Ascending aorta (tissue), 2 donors: ENCODE measurements at regions not wholly inside any gene's neighbourhood (a gene's known extent, or its start where the extent isn't known, plus 50 kb on each side); places are given as distances from the start of the nearest gene placed in this dataset.

ENCODE experiments used
- DNase-seq, 2 donors: peaks; one replicate each; pipeline ENCODE4 v3.0.0-alpha.2; 2019; ENCODE audit warnings: low spot score in 2 of 2
- H3K27ac ChIP-seq, 2 donors: fragments of 200-600 bp; sonication (generic); one replicate each; pipeline ENCODE4 v1.5.1; 2016 to 2017; ENCODE audit warnings: mild to moderate bottlenecking in 1 of 2
- H3K27me3 ChIP-seq: fragments of 200-600 bp; sonication (generic); one replicate; pipeline ENCODE4 v1.5.1; 2017
- H3K36me3 ChIP-seq, 2 donors: fragments of 200-600 bp; sonication (generic); one replicate each; pipeline ENCODE4 v1.5.1; 2016
- H3K4me1 ChIP-seq, 2 donors: fragments of 200-600 bp; sonication (generic); one replicate each; pipeline ENCODE4 v1.5.1; 2016 to 2017; ENCODE audit warnings: mild to moderate bottlenecking in 1 of 2
- H3K4me3 ChIP-seq, 2 donors: fragments of 200-600 bp; sonication (generic); one replicate each; pipeline ENCODE4 v1.5.1; 2016 to 2017; ENCODE audit warnings: mild to moderate bottlenecking in 1 of 2
- H3K9me3 ChIP-seq, 2 donors: fragments of 200-600 bp; sonication (generic); one replicate each; pipeline ENCODE4 v1.5.1; 2016
- CTCF ChIP-seq, 3 experiments: fragments of 200-600 bp in 2 of 3; fragments of 450-650 bp in 1 of 3; sonication (generic) in 2 of 3; IDR thresholded peaks; one replicate each; pipeline ENCODE4 v1.5.1; 2016 to 2019; ENCODE audit warnings: antibody characterized with exemption in 3 of 3, mild to moderate bottlenecking in 1 of 3, moderate library complexity in 1 of 3
- intact Hi-C: fragments of 100-400 bp; cut with DNase I; formaldehyde crosslinking; loops from one replicate; pipeline ENCODE4 v1.15.1; 2023

GRCh38 chr16:86307514-86307903 is 202.8 kb upstream of the FOXF1 start:
- no peaks in the 10 kb centered on the region for H3K9me3 ChIP-seq
- no peaks in the 10 kb centered on the region for H3K36me3 ChIP-seq
- H3K4me1 ChIP-seq = no peaks in the 10 kb centered on the region
- H3K4me3 ChIP-seq = no peak overlapping the region
- no peak for DNase-seq
- no peak overlapping the region for H3K27ac ChIP-seq
- H3K27me3 ChIP-seq = no peaks in the 10 kb centered on the region
- TF ChIP-seq CTCF (IDR thresholded peaks at IDR 0.05) = no peak
- intact Hi-C loops = no loop called here

- intact Hi-C loops = no loop called here
- no peak for TF ChIP-seq CTCF (IDR thresholded peaks at IDR 0.05)
- H3K27me3 ChIP-seq = no peaks in the 10 kb centered on the region
- no peak overlapping the region for H3K4me3 ChIP-seq
- no peaks in the 10 kb centered on the region for H3K4me1 ChIP-seq
- no peaks in the 10 kb centered on the region for H3K36me3 ChIP-seq
- no peaks in the 10 kb centered on the region for H3K9me3 ChIP-seq
- DNase-seq = no peak
- H3K27ac ChIP-seq = no peak overlapping the region
Measured at GRCh38 chr16:86308514-86308913, 201.8 kb upstream of the FOXF1 start.

DNA sequence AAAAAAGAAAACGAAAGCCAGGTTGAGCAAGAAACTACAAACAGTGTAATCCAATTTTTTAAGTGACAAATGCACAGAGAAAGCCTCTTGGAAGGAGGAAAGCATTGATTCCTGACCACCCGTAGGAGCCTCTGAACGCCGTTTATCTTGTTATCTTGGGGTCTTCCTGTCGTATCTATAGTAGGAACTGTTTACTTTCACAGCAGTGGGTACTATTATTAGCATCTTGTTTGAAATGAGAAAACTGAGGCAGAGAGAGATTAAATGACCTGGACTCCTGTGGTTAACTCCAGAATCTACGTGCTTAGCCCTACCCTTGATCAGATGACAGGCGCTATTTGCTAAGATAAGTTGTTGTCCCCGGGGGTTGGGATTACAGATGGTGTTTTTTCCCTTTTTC is 196.7 kb upstream of the FOXF1 start:
- H3K4me3 ChIP-seq = no peak overlapping the region
- intact Hi-C loops = no loop called here
- no peak for DNase-seq
- H3K27ac ChIP-seq = no peak overlapping the region
- no peaks in the 10 kb centered on the region for H3K27me3 ChIP-seq
- no peak for TF ChIP-seq CTCF (IDR thresholded peaks at IDR 0.05)
- no peaks in the 10 kb centered on the region for H3K36me3 ChIP-seq
- no peaks in the 10 kb centered on the region for H3K4me1 ChIP-seq
- no peaks in the 10 kb centered on the region for H3K9me3 ChIP-seq

DNA sequence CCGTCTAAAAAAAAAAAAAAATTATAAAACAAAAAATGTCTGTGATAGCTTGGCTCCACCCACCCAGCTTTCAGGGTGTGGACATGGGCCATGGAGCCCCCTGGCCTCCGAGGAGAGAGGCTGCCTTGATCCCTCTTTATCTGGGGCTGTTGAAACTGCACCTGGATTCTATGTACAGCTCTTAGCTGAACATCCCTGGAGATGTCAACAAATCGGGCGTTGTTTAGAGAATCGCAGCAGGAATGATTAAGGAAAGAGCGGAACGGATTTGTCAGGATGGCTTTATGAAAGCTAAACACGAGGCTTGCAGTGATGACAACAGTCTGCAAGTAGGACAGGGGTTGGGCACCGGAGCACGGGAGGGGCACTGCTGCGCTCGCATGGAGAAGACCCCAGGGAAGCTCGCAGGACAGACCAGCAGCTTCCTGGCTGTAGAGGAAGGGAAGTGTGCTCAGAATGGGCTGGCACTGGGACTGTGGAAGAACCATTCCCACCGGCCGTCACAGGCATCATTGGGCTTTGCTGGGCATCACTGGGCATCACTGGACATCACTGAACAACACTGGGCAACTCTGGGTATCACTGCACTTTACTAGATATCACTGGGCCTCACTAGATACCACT is 195.8 kb upstream of the FOXF1 start:
- H3K27ac ChIP-seq = no peak overlapping the region
- no peaks in the 10 kb centered on the region for H3K4me1 ChIP-seq
- H3K27me3 ChIP-seq = no peaks in the 10 kb centered on the region
- no peaks in the 10 kb centered on the region for H3K9me3 ChIP-seq
- H3K4me3 ChIP-seq = no peak overlapping the region
- no peaks in the 10 kb centered on the region for H3K36me3 ChIP-seq
- DNase-seq = no peak
- intact Hi-C loops = no loop called here
- TF ChIP-seq CTCF (IDR thresholded peaks at IDR 0.05) = no peak

GRCh38 chr16:86316967-86317812 is 193.1 kb upstream of the FOXF1 start:
- H3K36me3 ChIP-seq = no peaks in the 10 kb centered on the region
- TF ChIP-seq CTCF (IDR thresholded peaks at IDR 0.05) = no peak
- no peaks in the 10 kb centered on the region for H3K9me3 ChIP-seq
- no peaks in the 10 kb centered on the region for H3K4me1 ChIP-seq
- DNase-seq = no peak
- no peaks in the 10 kb centered on the region for H3K27me3 ChIP-seq
- no peak overlapping the region for H3K27ac ChIP-seq
- intact Hi-C loops = no loop called here
- H3K4me3 ChIP-seq = no peak overlapping the region
